Liver (tissue), 8 donors: ENCODE measurements at regions not wholly inside any gene's neighbourhood (a gene's known extent, or its start where the extent isn't known, plus 50 kb on each side); places are given as distances from the start of the nearest gene placed in this dataset.

Experiments
- DNase-seq: peaks from one replicate; pipeline ENCODE4 v3.0.0-alpha.2; 2017; ENCODE audit warnings: low spot score
- H3K27ac ChIP-seq, 2 donors: one replicate each; pipeline ENCODE4 v1.7.0; 2013; ENCODE audit warnings: inconsistent platforms in 2 of 2, low read length in 2 of 2, control low read depth in 1 of 2, low read depth in 1 of 2, mild to moderate bottlenecking in 1 of 2
- H3K27me3 ChIP-seq, 4 donors: one replicate each; pipeline versions ENCODE4 v1.6.1 to v1.7.0; 2013; ENCODE audit warnings: low read length in 3 of 4, inconsistent platforms in 1 of 4, mild to moderate bottlenecking in 1 of 4, moderate library complexity in 1 of 4; ENCODE audit not compliant: control insufficient read depth in 4 of 4, insufficient read depth in 4 of 4
- H3K36me3 ChIP-seq, 4 donors: one replicate each; pipeline versions ENCODE4 v1.6.1 to v1.7.0; 2013; ENCODE audit warnings: low read length in 3 of 4, mild to moderate bottlenecking in 3 of 4, low read depth in 1 of 4, moderate library complexity in 1 of 4; ENCODE audit not compliant: control insufficient read depth in 4 of 4, insufficient read depth in 3 of 4
- H3K4me1 ChIP-seq, 4 donors: one replicate each; pipeline versions ENCODE4 v1.6.1 to v1.7.0; 2013; ENCODE audit warnings: low read length in 3 of 4, mild to moderate bottlenecking in 3 of 4, moderate library complexity in 1 of 4; ENCODE audit not compliant: control insufficient read depth in 4 of 4, insufficient read depth in 4 of 4
- H3K4me3 ChIP-seq, 3 donors: one replicate each; pipeline versions ENCODE4 v1.6.1 to v1.7.0; 2013; ENCODE audit warnings: low read length in 3 of 3, control low read depth in 1 of 3, low read depth in 1 of 3, mild to moderate bottlenecking in 1 of 3
- H3K9ac ChIP-seq, 2 donors: one replicate each; pipeline ENCODE4 v1.7.0; 2013; ENCODE audit warnings: low read length in 2 of 2, mild to moderate bottlenecking in 2 of 2, moderate library complexity in 2 of 2, control low read depth in 1 of 2, low read depth in 1 of 2
- H3K9me3 ChIP-seq, 4 donors: one replicate each; pipeline versions ENCODE4 v1.6.1 to v1.7.0; 2013; ENCODE audit warnings: low read length in 3 of 4; ENCODE audit not compliant: control insufficient read depth in 4 of 4
- ATF3 ChIP-seq: IDR thresholded peaks from 2 replicates; pipeline ENCODE4 v1.6.1; 2016; ENCODE audit warnings: antibody characterized with exemption
- CTCF ChIP-seq: fragments of 150-350 bp; IDR thresholded peaks from 2 replicates; pipeline ENCODE4 v1.5.1; 2017; ENCODE audit warnings: improper control_type of control experiment, low read depth, low read length; ENCODE audit not compliant: missing input control
- EGR1 ChIP-seq, 2 donors: IDR thresholded peaks; 2 replicates each; pipeline ENCODE4 v1.6.1; 2016 to 2018; ENCODE audit warnings: antibody characterized with exemption in 2 of 2, low read depth in 2 of 2
- FOXA1 ChIP-seq: IDR thresholded peaks from 2 replicates; pipeline ENCODE4 v1.6.1; 2016; ENCODE audit warnings: antibody characterized with exemption
- FOXA2 ChIP-seq: IDR thresholded peaks from 2 replicates; pipeline ENCODE4 v1.6.1; 2016; ENCODE audit warnings: antibody characterized with exemption
- GABPA ChIP-seq, 2 donors: IDR thresholded peaks in 1 of 2; conservative IDR thresholded peaks in 1 of 2; 2 replicates each; pipeline ENCODE4 v1.6.1; 2016; ENCODE audit warnings: antibody characterized with exemption in 2 of 2, mild to moderate bottlenecking in 1 of 2, moderate library complexity in 1 of 2
- HNF4A ChIP-seq, 2 donors: conservative IDR thresholded peaks; 2 replicates each; pipeline ENCODE4 v1.6.1; 2016; ENCODE audit warnings: antibody characterized with exemption in 2 of 2, mild to moderate bottlenecking in 2 of 2
- HNF4G ChIP-seq: IDR thresholded peaks from 2 replicates; pipeline ENCODE4 v1.6.1; 2016; ENCODE audit warnings: antibody characterized with exemption
- JUND ChIP-seq, 2 donors: IDR thresholded peaks; 2 replicates each; pipeline ENCODE4 v1.6.1; 2016; ENCODE audit warnings: antibody characterized with exemption in 2 of 2
- MAX ChIP-seq: IDR thresholded peaks from 2 replicates; pipeline ENCODE4 v1.6.1; 2016; ENCODE audit warnings: antibody characterized with exemption
- NR2F2 ChIP-seq: IDR thresholded peaks from 2 replicates; pipeline ENCODE4 v1.6.1; 2016; ENCODE audit warnings: antibody characterized with exemption
- RAD21 ChIP-seq, 2 donors: IDR thresholded peaks; 2 replicates each; pipeline ENCODE4 v1.6.1; 2016; ENCODE audit warnings: antibody characterized with exemption in 2 of 2, mild to moderate bottlenecking in 2 of 2
- REST ChIP-seq: IDR thresholded peaks from 2 replicates; pipeline ENCODE4 v1.6.1; 2016; ENCODE audit warnings: antibody characterized with exemption, mild to moderate bottlenecking
- RXRA ChIP-seq, 2 donors: IDR thresholded peaks; 2 replicates each; pipeline ENCODE4 v1.6.1; 2017 to 2018; ENCODE audit warnings: antibody characterized with exemption in 2 of 2, mild to moderate bottlenecking in 1 of 2
- SP1 ChIP-seq: IDR thresholded peaks from 2 replicates; pipeline ENCODE4 v1.6.1; 2018; ENCODE audit warnings: antibody characterized with exemption, mild to moderate bottlenecking
- TAF1 ChIP-seq: conservative IDR thresholded peaks from 2 replicates; pipeline ENCODE4 v1.6.1; 2016; ENCODE audit warnings: antibody characterized with exemption, mild to moderate bottlenecking
- YY1 ChIP-seq: IDR thresholded peaks from 2 replicates; pipeline ENCODE4 v1.6.1; 2016; ENCODE audit warnings: antibody characterized with exemption, mild to moderate bottlenecking
- ZBTB33 ChIP-seq: IDR thresholded peaks from 2 replicates; pipeline ENCODE4 v1.6.1; 2016; ENCODE audit warnings: antibody characterized with exemption
- WGBS: extraction: QIAGEN DNeasy Blood & Tissue Kit; methylation state at CpG from one replicate; pipeline ENCODE4 v1.1.7; 2013; 5-methylcytosine and 5-hydroxymethylcytosine counted together
- donor health status: healthy.
- donor health status: healthy.
- donor health status: healthy.
- donor health status: healthy.
- donor health status: healthy.

- H3K9me3 ChIP-seq: no peaks in the 10 kb centered on the region
- TF ChIP-seq JUND (IDR thresholded peaks at IDR 0.05) (no peak), HNF4A (conservative IDR thresholded peaks at IDR 0.05) (no peak), REST (no peak), GABPA (IDR thresholded peaks at IDR 0.05 in 1 of 2, conservative IDR thresholded peaks at IDR 0.05 in 1 of 2) (no peak), RXRA (IDR thresholded peaks at IDR 0.05) (no peak), TAF1 (no peak), ZBTB33 (no peak), CTCF (no peak), YY1 (no peak), RAD21 (IDR thresholded peaks at IDR 0.05) (no peak), FOXA2 (no peak), MAX (no peak), EGR1 (IDR thresholded peaks at IDR 0.05; ENCODE audit: low read depth in 2 of 2) (no peak), FOXA1 (no peak), HNF4G (no peak), SP1 (no peak), ATF3 (no peak), NR2F2 (no peak)
- 85% methylated on average over 3 of the region's 3 CpGs for WGBS
- no peaks in the 10 kb centered on the region for H3K27me3 ChIP-seq
- H3K36me3 ChIP-seq: no peaks in the 10 kb centered on the region
- no peak overlapping the region for H3K4me3 ChIP-seq
- no peak overlapping the region for H3K27ac ChIP-seq
- DNase-seq: no peak
- no peak overlapping the region for H3K9ac ChIP-seq
- no peaks in the 10 kb centered on the region for H3K4me1 ChIP-seq
Measured at GRCh38 chr1:212217633-212218032, 67.6 kb upstream of the PPP2R5A start.

GRCh38 chr1:212218065-212218464, 67.1 kb upstream of the PPP2R5A start:
- WGBS: 63% methylated on average over 4 of the region's 4 CpGs
- Histone ChIP-seq H3K4me1 (no peaks in the 10 kb centered on the region), H3K27me3 (no peaks in the 10 kb centered on the region), H3K27ac (no peak overlapping the region), H3K4me3 (no peak overlapping the region), H3K36me3 (no peaks in the 10 kb centered on the region), H3K9me3 (no peaks in the 10 kb centered on the region), H3K9ac (no peak overlapping the region)
- no peak for TF ChIP-seq TAF1
- no peak for TF ChIP-seq CTCF
- no peak for TF ChIP-seq FOXA2
- no peak for TF ChIP-seq REST
- TF ChIP-seq HNF4G: no peak
- no peak for TF ChIP-seq ATF3
- TF ChIP-seq GABPA (IDR thresholded peaks at IDR 0.05 in 1 of 2, conservative IDR thresholded peaks at IDR 0.05 in 1 of 2): no peak
- no peak for TF ChIP-seq YY1
- no peak for TF ChIP-seq SP1
- no peak for TF ChIP-seq RAD21 (IDR thresholded peaks at IDR 0.05)
- TF ChIP-seq HNF4A (conservative IDR thresholded peaks at IDR 0.05): no peak
- TF ChIP-seq RXRA (IDR thresholded peaks at IDR 0.05): no peak
- DNase-seq: no peak
